ENCODE measurements at regions not wholly inside any gene's neighbourhood (a gene's known extent, or its start where the extent isn't known, plus 50 kb on each side); places are given as distances from the start of the nearest gene placed in this dataset.
"Not testable (repeated sequence)": the region's sequence is repeated elsewhere in the genome, so short reads cannot be mapped to it uniquely, and the experiment has no call there.

DNA sequence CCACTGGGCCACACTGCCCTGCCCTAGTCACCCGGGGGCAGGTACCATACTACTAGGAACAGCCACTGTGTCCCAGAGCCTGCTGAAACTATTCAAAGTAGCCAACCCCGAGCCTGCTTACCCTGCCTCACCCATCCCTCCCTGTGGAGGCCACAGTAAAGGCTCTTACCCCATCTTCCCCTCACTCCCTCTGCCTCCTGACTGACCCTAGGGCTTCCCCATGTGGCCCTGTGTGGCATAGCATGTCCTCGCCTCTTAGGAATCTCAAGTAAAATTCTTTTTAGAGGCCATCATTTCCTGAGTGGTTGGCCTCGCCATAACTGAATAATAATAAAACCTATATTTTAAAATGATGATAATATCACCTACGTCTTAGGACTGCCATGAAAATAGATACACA is 112.2 kb upstream of the SLC6A11 start:
- DNase-seq (ENCODE audit: low read depth) = peak; percentile 23

- DNase-seq (ENCODE audit: low read depth) = no peak
Measured at GRCh38 chr3:10706156-10706739, 109.8 kb upstream of the SLC6A11 start.

- DNase-seq (ENCODE audit: low read depth) = no peak
Measured at GRCh38 chr3:10706740-10707399, 109.2 kb upstream of the SLC6A11 start.

GRCh38 chr3:10707400-10708215 is 108.4 kb upstream of the SLC6A11 start:
- DNase-seq (ENCODE audit: low read depth) = no peak

DNA sequence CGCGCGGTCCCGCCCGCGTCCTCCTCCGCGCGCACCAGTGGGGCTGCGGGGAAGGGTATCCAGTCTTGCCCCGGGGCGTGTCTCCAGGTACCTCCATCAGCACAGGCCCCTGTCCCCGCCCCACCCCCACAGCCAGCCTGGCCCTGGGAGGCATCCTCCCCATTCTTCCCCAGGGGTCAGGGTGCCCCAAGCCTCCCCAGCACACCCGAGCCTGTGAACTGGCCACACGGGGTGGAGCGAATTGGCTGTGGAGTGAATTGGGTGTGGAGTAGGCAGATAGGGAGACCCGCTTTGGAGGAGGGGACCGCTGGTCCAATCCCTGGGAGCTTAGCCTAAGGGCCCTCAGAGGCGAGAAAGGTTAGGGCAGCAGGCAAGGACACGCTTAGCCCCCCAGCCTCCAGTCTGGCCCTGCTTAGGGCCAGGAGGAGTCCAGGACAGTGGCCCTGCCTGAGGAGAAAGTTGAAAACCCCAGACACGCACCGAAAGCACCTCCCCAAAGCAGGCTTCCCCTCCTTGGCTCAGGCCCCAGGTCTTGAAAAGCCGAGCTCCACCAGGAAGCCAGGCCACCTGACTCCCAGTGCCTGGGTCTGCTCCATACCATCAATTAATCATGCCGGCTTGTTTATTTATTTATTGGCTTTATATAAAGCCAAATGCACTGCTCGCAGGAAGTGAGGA is 107.7 kb upstream of the SLC6A11 start:
- DNase-seq (ENCODE audit: low read depth) = no peak

DNA sequence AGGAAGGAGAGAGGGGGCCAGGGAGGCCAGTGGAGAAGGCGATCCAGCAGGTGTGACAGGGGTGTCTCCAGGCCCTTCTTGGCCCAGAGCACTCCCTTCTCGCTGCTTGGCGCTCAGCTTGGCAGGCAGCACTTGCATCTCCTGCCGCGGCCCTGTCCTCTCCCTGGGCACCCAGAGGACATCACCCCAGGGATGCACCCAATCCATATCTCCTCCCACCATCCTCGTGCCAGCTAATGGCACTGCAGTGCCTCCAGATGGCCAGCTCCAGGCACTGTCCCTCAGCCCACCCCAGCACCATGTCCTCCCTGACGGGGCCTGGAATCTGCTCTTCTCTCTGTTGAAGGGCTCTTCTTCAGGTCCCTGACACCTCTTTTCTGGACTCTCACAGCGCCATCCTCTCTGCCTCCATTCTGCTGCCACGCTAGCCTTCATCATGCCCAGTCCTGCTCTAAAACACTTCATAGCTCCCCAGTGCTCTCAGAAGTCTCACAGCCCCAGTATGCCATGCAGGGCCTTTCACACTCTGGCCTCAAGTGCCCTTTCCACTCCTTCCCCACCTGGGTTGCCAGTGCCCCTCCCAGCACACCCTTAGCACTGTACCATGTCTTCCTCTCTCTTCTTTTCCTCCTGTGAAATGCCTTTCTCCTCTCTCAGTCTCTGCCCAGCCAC is 106.8 kb upstream of the SLC6A11 start:
- DNase-seq (ENCODE audit: low read depth) = no peak

DNA sequence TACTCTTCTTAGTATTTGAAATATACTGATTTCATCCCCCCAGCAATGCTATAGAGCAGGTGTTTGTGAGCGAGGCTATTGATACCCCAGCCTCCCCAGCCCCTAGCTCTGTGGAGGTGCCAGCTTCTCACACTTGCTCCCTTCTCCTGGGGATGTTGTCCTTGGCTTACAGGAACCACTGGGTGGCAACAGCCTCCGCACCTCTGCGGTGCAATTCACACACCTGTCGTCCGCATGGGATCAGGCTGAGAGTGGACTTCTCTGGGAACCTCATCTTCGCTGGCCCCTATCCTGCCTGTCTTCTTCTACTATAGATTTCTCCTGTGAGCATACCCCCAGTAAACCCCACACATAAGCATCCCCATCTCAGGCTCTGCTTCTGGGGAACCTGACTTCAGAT is 103.9 kb upstream of the SLC6A11 start:
- no peak for DNase-seq (ENCODE audit: low read depth)

DNA sequence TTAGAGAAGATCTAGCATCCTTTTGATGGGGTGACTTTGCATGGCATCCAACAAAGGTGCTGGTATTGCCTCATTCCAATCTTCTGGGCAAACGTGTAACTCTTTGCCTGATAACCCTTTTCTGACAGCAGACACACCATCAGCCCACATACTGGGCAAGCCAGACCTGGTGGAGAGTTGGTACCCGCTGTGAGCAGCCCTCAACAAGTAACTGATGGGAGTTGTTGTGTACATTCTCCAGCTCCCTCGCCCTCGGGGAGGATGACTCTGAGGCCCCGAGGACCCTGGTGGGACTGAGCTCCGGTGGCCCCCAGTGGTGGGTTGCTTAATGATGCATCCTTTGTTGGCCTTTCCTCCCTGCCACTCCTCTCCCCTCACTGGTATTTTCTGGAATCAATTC is 102.4 kb upstream of the SLC6A11 start:
- DNase-seq (ENCODE audit: low read depth) = no peak

GRCh38 chr3:10715886-10716285 is 100.1 kb upstream of the SLC6A11 start:
- DNase-seq (ENCODE audit: low read depth) = no peak

- no peak for DNase-seq (ENCODE audit: low read depth)
Measured at GRCh38 chr3:10716964-10717363, 99.1 kb upstream of the SLC6A11 start.

DNA sequence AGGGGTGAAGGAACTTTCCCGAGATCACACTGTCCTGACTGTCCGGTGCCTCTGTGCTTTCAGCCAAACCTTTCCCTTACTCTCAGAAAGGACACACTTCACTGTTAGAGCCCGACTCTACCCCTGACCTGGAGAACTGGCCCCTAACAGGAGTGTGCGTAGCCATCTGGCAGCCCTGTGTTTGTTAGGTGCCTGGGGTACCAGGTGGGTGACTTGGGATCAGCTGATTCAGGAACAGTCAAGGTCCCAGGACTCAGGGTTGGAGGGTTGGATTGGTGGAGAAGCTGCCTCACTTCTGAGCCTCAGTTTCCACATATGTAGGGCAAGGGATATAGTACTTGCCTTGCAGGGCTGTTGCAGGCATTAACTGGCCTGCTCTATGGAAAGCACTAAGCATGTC is 98.3 kb upstream of the SLC6A11 start:
- DNase-seq (ENCODE audit: low read depth) = no peak

GRCh38 chr3:10721101-10721500 is 94.9 kb upstream of the SLC6A11 start:
- no peak for DNase-seq (ENCODE audit: low read depth)

GRCh38 chr3:10722911-10723310 is 93.1 kb upstream of the SLC6A11 start:
- no peak for DNase-seq (ENCODE audit: low read depth)

DNA sequence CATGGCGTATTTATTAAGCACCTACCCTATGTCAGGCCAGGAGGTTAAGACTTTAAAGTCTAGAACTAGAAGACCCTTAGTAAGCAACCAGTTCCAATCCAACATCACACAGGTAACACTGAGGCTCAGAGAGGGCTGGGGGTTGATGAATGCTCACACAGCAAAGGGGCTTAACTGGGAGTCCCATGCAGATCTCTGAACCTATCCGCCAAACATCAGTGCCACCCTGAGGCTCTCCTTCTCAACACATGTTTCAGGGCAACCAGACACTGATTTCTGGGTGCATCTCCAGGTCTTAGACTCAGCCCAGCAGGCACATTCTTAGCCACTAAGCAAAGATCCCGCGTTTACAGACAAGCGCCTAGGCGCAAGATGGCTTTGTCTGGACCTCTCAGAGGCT is 92.0 kb upstream of the SLC6A11 start:
- DNase-seq (ENCODE audit: low read depth) = no peak

DNA sequence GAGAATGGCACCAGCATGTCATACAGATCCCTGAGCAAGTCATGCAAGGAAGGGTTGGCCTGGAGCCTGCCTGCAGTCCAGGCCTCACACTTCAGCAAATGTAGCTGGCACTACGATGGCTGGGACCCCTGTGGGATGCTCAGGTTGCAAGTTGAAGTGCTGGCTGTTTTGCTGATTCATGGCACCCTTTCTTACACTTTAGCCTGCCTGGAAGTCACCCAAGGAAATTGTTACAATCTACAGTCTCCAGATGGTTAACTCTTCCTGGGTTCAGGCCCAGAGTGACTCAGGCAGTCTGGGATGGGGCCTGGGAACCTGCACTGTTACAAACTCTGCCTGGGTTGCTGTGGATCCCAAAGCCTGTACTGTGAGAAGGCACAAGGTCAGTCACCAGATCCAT is 91.0 kb upstream of the SLC6A11 start:
- no peak for DNase-seq (ENCODE audit: low read depth)

- DNase-seq (ENCODE audit: low read depth) = no peak
Measured at GRCh38 chr3:10725846-10726245, 90.2 kb upstream of the SLC6A11 start.

DNA sequence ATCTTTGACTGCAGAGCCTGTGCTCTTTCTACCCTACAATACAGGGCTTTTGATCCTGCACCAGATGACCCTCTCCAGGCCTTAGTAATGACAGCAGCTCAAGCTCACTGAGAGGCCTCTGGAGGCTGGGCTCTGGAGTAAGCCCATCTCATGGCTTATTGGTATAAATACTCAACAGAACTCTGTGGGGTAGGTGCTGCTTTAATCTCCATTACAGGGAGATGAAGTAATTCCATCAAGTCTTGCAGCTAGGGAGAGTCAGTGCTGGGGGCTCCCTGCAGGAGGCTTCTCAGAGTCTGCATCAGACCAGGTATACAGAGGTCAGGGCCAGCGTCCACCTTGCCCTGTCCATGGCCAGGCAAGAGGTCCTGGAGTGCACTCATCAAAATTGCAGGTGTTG is 89.2 kb upstream of the SLC6A11 start:
- no peak for DNase-seq (ENCODE audit: low read depth)

DNA sequence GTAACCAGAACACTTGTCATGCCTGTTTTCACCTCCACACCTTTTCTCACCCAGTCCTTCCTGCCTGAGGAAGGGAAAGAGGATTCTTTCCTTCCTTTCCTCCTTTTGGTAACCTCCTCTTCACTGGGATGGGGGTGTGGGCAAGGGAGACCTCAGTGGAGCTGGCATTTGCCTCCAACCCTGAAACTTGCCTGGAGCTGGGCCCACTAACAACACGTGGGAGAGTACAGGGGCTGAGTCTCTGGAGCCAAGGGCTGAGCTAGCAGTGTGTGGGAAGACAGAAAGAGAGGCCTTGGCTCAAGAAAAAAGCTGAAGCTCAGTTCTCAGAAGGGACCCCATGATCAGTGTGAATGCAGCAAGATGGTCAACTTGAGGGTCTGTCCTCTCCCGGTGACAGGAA is 86.6 kb upstream of the SLC6A11 start:
- DNase-seq (ENCODE audit: low read depth) = no peak

GRCh38 chr3:10732292-10732691 is 83.7 kb upstream of the SLC6A11 start:
- DNase-seq (ENCODE audit: low read depth) = no peak

DNA sequence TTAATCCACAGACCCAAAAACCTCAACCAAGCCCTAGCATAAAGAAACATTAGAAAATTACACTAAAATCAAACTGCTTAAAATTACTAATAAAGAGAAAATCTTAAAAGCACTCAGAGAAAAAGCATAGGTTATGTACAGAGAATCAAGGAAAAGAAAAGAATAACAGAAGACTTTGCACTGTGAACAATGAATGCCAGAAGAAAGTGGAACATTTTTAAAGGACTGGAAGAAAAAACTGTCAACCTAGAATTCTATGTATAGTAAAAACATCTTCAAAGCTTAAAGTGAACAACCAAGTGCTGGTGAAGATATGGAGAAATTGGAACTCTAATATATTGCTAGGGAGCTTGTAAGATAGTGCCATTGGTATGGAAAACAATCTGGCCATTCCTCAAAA is 82.7 kb upstream of the SLC6A11 start:
- no peak for DNase-seq (ENCODE audit: low read depth)

DNA sequence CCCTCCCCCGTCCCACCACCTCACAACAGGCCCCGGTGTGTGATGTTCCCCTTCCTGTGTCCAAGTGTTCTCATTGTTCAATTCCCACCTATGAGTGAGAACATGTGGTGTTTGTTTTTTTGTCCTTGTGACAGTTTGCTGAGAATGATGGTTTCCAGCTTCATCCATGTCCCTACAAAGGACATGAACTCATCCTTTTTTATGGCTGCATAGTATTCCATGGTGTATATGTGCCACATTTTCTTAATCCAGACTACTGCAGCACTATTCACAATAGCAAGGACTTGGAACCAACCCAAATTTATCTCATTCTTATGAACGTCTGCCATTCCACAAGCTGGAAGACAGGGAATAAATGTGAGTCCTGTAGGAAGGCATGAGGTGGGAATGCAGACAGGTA is 79.6 kb upstream of the SLC6A11 start:
- DNase-seq (ENCODE audit: low read depth) = not testable (repeated sequence)

DNA sequence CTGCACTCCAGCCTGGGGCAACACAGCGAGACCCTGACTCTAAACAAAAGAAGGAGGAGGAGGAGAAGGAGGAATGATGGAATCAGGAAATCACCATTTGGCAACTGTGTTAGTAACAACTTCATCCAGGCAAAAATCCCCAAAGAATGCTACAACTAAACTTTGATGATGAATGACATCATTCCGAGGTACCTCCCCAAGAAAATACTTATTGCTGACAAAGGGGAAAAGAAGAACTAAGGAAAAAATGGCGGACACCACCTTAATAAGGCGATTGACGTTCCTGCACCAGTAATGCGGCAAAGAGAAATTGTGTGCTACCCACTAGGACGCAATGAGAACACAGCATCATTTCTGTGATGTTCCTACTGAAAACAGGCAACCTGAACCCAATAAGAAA is 78.2 kb upstream of the SLC6A11 start:
- DNase-seq (ENCODE audit: low read depth) = no peak
